NOMO-1 treated with DMSO at 0.1 percent for 48 hours (cell line): ENCODE measurements at regions not wholly inside any gene's neighbourhood (a gene's known extent, or its start where the extent isn't known, plus 50 kb on each side); places are given as distances from the start of the nearest gene placed in this dataset.

Experiments used
- DNase-seq: peaks from one replicate; lab custom pipeline; 2025; ENCODE audit not compliant: unreplicated experiment; lab: John Stamatoyannopoulos, UW

DNA sequence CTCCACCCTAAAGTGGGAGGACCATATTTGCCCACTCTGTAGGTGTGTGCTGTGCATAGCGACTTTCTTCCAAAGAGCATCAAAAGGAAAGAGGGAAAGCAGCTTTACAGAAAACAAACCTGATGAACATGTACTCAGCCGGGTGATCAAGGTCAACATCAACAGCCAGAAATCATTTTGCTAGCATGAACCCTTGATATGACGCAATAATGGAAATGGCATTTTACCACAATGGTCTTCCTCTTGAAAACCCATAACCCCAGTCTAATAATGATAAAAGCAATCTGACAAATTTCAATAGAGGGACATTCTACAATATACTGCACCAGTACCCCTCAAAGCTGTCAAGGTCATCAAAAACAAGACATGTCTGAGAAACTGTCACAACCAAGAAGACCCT lies 350.2 kb downstream of the FBXO15 start:
- no peak for DNase-seq

DNA sequence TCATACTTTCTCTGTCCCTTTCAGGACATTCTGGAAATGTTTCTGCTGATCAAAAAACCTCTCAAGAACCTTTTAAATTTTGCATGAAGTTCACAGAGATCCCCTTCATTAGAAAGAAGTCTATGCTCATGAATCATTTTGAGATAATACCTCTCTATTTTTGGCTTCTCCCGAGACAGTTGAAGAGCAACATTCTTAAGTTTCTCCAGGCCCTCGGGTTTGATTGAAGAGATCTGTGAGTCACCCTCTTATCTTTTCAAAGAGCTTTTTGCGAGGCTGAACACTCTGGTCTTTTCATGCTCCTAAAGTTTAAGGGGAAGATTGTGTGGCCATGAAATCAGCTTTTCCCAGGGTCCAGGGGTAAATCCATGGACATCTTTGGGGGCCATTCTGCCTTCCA lies 354.2 kb downstream of the FBXO15 start:
- no peak for DNase-seq

DNA sequence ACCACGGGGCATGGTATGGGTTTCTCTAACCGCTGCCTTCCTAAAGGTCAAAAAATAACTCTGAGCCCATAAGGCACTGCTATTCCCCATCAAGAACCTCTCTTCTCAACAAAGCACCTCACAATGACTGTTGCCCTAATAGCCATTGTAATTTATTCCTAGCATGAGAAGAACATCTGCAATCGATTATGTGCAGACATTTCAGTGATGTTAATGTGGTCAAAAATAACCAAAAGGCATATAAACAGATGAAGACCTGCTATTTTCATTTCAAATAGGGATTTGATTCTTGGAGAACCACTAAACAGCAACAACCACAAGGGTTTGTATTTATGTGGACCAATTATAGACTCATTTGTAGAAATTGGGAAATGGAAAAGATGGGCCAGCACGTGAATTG lies 356.6 kb downstream of the FBXO15 start:
- DNase-seq, result no peak

GRCh38 chr18:73790587-73790986 lies 357.0 kb downstream of the FBXO15 start:
- DNase-seq, result no peak

DNA sequence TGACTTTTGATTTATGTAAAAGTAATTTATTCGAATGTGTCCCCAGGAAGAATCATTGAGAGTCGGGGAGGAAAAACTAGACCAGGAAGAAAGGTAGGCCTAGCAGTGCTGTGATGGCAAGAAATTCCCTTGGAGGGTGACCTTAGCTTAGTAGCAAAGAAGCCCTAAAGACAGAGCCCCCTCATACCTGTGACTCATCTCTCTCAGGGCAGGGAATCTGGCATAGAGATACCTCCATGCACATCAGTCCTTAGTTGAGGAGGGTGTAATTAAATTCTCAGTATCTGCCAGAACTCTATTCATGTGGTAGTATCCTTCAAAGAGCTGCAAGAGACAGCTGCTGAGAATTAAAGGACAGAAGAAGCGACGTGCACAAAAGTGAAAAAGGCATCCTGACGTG lies 360.3 kb downstream of the FBXO15 start:
- no peak for DNase-seq

GRCh38 chr18:73785300-73785699 lies 362.3 kb downstream of the FBXO15 start:
- no peak for DNase-seq

DNA sequence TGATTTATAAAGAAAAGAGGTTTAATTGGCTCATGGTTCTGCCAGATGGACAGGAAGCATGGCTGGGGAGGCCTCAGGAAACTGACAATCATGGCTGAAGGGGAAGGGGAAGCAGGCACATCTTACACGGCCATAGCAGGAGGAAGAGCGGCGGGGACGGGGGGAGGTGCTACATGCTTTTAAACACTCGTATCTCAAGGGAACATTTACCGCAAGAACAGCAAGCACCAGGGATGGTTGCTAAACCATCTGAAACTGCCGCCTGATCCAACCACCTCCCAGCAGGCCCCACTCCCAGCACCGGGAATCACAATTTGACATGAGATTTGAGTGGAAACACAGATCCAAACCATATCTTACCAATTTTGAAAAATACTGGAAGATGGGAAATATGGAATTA lies 362.8 kb downstream of the FBXO15 start:
- DNase-seq, result no peak

DNA sequence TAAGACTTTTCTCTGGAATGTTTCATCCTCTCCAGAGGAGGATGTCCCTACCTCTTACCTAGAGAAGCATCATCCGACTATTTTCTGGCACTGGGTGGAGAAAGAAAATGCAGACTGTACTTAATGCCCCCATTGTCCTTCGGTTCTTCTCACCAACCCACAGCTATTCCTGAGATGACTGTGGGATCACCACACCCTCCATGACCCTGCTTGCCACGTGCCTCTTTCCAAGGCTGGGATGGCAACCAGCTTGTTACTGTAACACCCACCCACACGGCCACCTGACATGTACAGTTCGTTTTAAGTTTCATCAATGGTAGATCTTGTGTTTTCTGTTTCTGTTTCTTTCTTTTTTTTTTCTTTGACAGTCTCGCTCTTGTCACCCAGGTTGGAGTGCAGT lies 365.2 kb downstream of the FBXO15 start:
- DNase-seq, result no peak

GRCh38 chr18:73780218-73780617 lies 367.4 kb downstream of the FBXO15 start:
- no peak for DNase-seq

DNA sequence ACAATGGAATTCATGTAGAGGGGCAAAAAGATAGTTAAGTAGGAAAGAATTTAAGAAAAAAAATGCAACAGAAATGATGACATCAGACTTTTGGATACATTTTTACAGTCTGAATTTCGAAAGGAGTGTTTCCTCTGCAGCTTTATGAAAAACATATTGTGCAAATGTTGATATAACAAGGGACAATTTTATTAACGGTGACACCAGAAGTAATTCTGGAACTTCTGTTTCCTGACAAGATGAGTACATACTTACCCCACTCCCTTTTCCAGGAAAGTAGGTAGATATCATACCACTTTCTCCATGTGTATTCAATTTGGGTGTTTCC lies 369.6 kb downstream of the FBXO15 start:
- DNase-seq, result no peak

DNA sequence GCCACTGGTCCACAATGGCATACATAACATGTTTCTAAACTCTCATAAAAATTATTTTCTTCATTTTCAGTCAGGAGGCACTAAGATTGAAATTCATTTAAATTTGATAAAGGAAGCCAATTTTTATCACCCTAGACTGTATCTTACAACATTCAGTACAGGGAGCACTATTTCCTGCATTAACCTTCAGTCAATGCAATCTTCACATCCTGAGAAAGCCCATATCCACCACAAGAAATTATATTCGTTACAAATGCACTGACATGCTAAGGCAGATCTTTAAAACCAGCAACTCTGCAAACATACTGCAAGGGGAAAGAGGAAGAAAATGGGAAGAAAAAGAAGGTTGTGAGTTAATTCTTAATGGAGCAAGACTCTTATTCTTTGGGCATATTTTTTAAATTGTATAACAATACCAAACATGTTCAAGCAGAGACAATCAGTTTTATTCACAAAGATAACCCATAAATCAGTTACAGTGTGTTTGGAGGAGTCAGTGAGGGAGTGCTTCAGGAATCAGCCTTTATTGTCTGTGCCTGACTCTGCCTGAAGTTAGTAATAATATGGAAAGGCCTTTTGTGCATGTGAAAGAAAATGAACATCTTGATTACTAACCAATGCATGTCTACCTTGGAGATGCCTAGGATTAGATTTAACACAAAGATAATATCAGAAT lies 370.1 kb downstream of the FBXO15 start:
- DNase-seq, result no peak

DNA sequence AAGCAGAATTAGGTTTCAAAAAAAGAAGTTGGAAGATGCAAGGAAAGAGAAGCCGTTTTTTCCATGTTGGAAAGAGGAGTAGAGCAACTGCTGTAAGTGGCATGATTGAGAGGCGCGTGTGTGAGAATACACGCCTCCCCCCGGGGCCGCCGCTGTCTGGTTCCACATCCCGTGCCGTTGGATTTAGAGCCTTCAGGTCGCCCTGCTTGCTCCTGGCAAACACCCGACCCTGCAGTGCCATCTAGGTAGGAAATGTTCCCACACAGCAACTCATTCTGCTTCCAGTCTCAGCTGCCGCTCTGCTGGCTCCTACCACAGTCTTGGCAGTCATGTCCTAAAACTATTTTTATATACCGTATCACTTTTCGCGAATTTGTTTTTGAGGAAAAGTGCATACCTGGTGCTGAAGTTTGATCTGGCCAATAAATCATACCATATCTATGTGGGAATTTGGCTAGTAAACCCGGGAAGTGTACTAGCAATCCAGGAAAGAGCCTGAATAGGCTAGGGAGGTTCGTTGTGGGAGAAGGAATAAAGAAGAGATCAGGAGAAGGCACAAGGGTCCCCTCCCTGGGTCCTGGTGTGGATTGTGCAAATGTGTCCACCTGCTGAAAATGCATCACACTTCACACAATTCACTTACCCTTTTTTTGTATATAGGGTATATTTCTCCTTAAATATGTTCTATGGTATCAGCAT lies 372.7 kb downstream of the FBXO15 start:
- no peak for DNase-seq

DNA sequence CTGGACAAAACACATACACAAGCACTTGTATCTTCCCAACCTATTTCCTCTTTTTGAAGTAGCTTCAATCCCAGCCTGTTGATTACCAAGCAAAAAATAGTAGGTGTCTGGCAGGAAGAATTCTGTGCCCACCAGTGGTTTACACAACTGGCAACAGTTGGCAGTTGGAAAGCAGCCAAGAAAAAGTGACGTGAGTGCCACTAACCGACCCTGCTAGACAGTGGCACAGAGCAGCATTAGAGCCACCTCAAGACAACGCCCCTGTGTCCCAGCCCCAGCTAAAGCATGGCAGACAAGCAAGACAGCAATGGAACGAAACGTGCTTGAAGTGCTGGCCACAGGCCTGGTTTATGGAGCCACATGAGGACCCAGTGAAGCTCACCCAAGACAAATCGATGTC lies 379.6 kb downstream of the FBXO15 start:
- no peak for DNase-seq

GRCh38 chr18:73766910-73767515 lies 380.6 kb downstream of the FBXO15 start:
- DNase-seq, result no peak

- no peak for DNase-seq
Observed at GRCh38 chr18:73758446-73758845, 389.2 kb downstream of the FBXO15 start.

GRCh38 chr18:73756256-73757091 lies 391.2 kb downstream of the FBXO15 start:
- DNase-seq, result no peak

DNA sequence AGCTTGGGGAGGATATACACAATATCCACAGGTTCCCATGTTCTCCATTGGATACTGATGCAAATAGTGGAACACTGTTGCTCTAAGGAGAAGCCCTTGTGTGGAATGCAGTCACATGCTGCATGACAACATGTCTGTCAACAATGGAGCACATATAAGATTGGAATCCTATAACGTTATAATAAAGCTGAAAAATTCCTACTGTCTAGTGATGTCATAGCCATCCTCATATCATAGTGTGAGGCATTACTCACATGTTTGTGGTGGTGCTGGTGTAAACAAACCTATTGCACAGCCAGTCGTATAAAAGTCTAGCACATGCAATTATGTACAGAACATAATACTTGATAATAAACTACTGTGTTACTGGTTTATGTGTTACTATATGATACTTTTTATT lies 394.7 kb downstream of the FBXO15 start:
- no peak for DNase-seq

DNA sequence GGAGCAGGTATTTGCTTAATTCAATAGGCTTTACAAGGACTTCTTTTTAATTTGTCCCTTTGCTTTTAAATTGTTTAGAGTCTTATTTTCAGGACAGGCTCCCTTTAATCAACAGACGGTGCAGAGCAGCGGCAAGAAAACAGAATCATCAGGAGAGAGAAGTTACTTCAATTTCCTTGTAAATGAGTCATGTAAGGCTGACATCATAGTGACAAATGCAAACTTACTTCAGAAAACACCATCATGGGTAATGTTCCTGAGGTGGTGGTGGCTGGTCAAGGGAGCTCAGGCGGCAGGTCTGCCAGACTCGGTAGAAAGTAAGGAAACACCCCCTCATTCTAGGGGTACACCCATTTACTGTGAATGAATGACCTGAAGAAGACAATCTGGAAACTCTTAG lies 395.1 kb downstream of the FBXO15 start:
- no peak for DNase-seq

GRCh38 chr18:73750052-73750451 lies 397.6 kb downstream of the FBXO15 start:
- no peak for DNase-seq

GRCh38 chr18:73749304-73749703 lies 398.3 kb downstream of the FBXO15 start:
- DNase-seq, result no peak

DNA sequence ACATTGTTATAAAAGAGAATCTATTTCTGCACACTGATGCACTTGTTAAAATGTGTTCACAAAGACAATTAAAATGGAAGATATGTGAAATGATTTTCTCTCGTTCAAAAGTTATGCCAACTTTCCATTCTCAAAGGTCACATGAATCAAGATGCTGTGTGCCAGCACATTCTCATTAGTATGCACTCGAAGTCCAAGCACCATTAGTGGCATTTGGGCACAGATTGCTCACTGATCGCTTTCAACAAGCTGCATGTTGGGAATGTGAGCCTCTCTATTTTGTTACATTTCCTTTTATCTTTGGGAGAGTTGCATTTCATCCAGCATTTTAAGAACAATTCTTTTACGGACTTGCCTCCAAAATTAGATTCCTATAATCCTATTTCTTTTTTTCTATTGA lies 398.9 kb downstream of the FBXO15 start:
- DNase-seq, result no peak

DNA sequence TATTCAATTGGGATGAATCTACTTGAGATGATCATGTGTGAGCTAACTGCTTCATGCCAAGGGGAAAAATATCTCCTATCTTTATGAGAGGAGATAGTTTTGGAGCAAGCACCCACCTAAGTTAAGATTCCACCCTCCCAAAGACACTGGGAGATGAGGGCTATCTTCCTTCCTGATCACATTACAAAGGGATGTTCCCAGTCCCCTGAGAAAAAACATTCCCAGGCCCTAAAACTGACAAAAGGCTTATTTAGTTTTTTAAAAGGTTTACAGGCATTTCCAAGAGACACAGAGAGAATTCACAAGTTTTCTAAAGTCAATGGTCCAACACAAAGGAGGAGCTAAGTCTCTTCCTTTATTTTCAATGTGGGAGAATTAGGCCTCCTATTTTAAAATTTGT lies 401.5 kb downstream of the FBXO15 start:
- no peak for DNase-seq
